ENCODE measurements at regions not wholly inside any gene's neighbourhood (a gene's known extent, or its start where the extent isn't known, plus 50 kb on each side); places are given as distances from the start of the nearest gene placed in this dataset.

- DNase-seq (ENCODE audit: low read depth in 3 of 3), result no peak
These were observed 847.2 kb downstream of the TBC1D22A start for GRCh38 chr22:47609653-47610052.

- DNase-seq (ENCODE audit: low read depth in 3 of 3), result no peak
These were observed 846.0 kb downstream of the TBC1D22A start for GRCh38 chr22:47608421-47608820.

GRCh38 chr22:47607486-47607885, 845.0 kb downstream of the TBC1D22A start:
- no peak for DNase-seq (ENCODE audit: low read depth in 3 of 3)

GRCh38 chr22:47606426-47606825, 844.0 kb downstream of the TBC1D22A start:
- no peak for DNase-seq (ENCODE audit: low read depth in 3 of 3)

GRCh38 chr22:47605886-47606285, 843.4 kb downstream of the TBC1D22A start:
- no peak for DNase-seq (ENCODE audit: low read depth in 3 of 3)

- DNase-seq (ENCODE audit: low read depth in 3 of 3), result no peak
These were observed 843.0 kb downstream of the TBC1D22A start for GRCh38 chr22:47605441-47605840.

GRCh38 chr22:47604563-47604962, 842.1 kb downstream of the TBC1D22A start:
- DNase-seq (ENCODE audit: low read depth in 3 of 3), result no peak

- no peak for DNase-seq (ENCODE audit: low read depth in 3 of 3)
These were observed 840.3 kb downstream of the TBC1D22A start for GRCh38 chr22:47602732-47603131.

GRCh38 chr22:47601666-47602065, 839.2 kb downstream of the TBC1D22A start:
- DNase-seq (ENCODE audit: low read depth in 3 of 3), result no peak

- no peak for DNase-seq (ENCODE audit: low read depth in 3 of 3)
These were observed 838.6 kb downstream of the TBC1D22A start for GRCh38 chr22:47600791-47601625.

- no peak for DNase-seq (ENCODE audit: low read depth in 3 of 3)
These were observed 837.8 kb downstream of the TBC1D22A start for GRCh38 chr22:47600281-47600680.

GRCh38 chr22:47599753-47600152, 837.3 kb downstream of the TBC1D22A start:
- DNase-seq (ENCODE audit: low read depth in 3 of 3), result no peak

GRCh38 chr22:47598864-47599263, 836.4 kb downstream of the TBC1D22A start:
- DNase-seq (ENCODE audit: low read depth in 3 of 3), result no peak

- no peak for DNase-seq (ENCODE audit: low read depth in 3 of 3)
These were observed 834.6 kb downstream of the TBC1D22A start for GRCh38 chr22:47597041-47597440.

- DNase-seq (ENCODE audit: low read depth in 3 of 3), result no peak
These were observed 833.8 kb downstream of the TBC1D22A start for GRCh38 chr22:47596176-47596690.

- no peak for DNase-seq (ENCODE audit: low read depth in 3 of 3)
These were observed 832.5 kb downstream of the TBC1D22A start for GRCh38 chr22:47594836-47595521.

- DNase-seq (ENCODE audit: low read depth in 3 of 3), result no peak
These were observed 831.5 kb downstream of the TBC1D22A start for GRCh38 chr22:47593911-47594311.

- DNase-seq (ENCODE audit: low read depth in 3 of 3), result no peak
These were observed 830.8 kb downstream of the TBC1D22A start for GRCh38 chr22:47593291-47593690.

GRCh38 chr22:47592791-47593190, 830.3 kb downstream of the TBC1D22A start:
- no peak for DNase-seq (ENCODE audit: low read depth in 3 of 3)

- DNase-seq (ENCODE audit: low read depth in 3 of 3), result no peak
These were observed 829.3 kb downstream of the TBC1D22A start for GRCh38 chr22:47591709-47592108.

- no peak for DNase-seq (ENCODE audit: low read depth in 3 of 3)
These were observed 828.6 kb downstream of the TBC1D22A start for GRCh38 chr22:47591016-47591415.

GRCh38 chr22:47589271-47590250, 827.1 kb downstream of the TBC1D22A start:
- DNase-seq (ENCODE audit: low read depth in 3 of 3), result no peak
